Adrenal gland (tissue), 9 donors: ENCODE measurements at regions not wholly inside any gene's neighbourhood (a gene's known extent, or its start where the extent isn't known, plus 50 kb on each side); places are given as distances from the start of the nearest gene placed in this dataset.

Source experiments
- DNase-seq, 7 donors: peaks; one replicate each; pipeline ENCODE4 v3.0.0-alpha.2; 2019 to 2020
- H3K27ac ChIP-seq, 5 donors: fragments of 200-600 bp; sonication (generic) in 4 of 5; 1 replicate in 3 of 5; 2 replicates in 2 of 5; pipeline versions ENCODE4 v1.5.1 to v1.8.0; 2016 to 2020; ENCODE audit warnings: mild to moderate bottlenecking in 1 of 5
- H3K27me3 ChIP-seq: fragments of 200-600 bp; 2 replicates; pipeline ENCODE4 v1.8.0; 2021
- H3K36me3 ChIP-seq, 2 donors: fragments of 200-600 bp; replicated peaks in 1 of 2; 1 replicate in 1 of 2; 2 replicates in 1 of 2; pipeline versions ENCODE4 v1.5.1 to v1.8.0; 2018 to 2022
- H3K4me1 ChIP-seq, 2 donors: fragments of 200-600 bp; replicated peaks in 1 of 2; 1 replicate in 1 of 2; 2 replicates in 1 of 2; pipeline versions ENCODE4 v1.5.1 to v1.8.0; 2018 to 2021
- H3K4me3 ChIP-seq, 4 donors: fragments of 200-600 bp; sonication (generic) in 3 of 4; one replicate each; pipeline ENCODE4 v1.5.1; 2016 to 2018
- H3K9me3 ChIP-seq, 3 donors: fragments of 200-600 bp; sonication (generic) in 1 of 3; replicated peaks in 1 of 3; 1 replicate in 2 of 3; 2 replicates in 1 of 3; pipeline versions ENCODE4 v1.5.1 to v1.8.0; 2016 to 2021
- POLR2A ChIP-seq, 2 donors: fragments of 450-650 bp; IDR thresholded peaks; one replicate each; pipeline ENCODE4 v1.6.1; 2017; ENCODE audit warnings: antibody characterized with exemption in 2 of 2, mild to moderate bottlenecking in 2 of 2, moderate library complexity in 1 of 2
- WGBS, 4 donors: extraction: QIAGEN DNeasy Blood & Tissue Kit in 2 of 4; methylation state at CpG; one replicate each; pipeline versions ENCODE4 v1.1.5 to v1.1.7; 2013 to 2017; 5-methylcytosine and 5-hydroxymethylcytosine counted together
- intact Hi-C, 2 donors: fragments of 100-400 bp; cut with DNase I; formaldehyde crosslinking; loops; one replicate each; pipeline versions ENCODE4 v1.14.1 to v1.15.0; 2022 to 2023
- TF ChIP-seq, protein P1 (sequence below), 6 experiments: fragments of 450-650 bp in 4 of 6; fragments of 200-600 bp in 2 of 6; sonication (generic) in 1 of 6; IDR thresholded peaks; 1 replicate in 5 of 6; 2 replicates in 1 of 6; pipeline versions ENCODE4 v1.5.1 to v1.8.0; 2016 to 2021; ENCODE audit warnings: antibody characterized with exemption in 6 of 6, mild to moderate bottlenecking in 2 of 6, moderate library complexity in 1 of 6
- donor health status: healthy with polysubstance abuse.
- donor health status: Bipolar disorder and iron deficiency.
- donor health status: DM: yes; HTN: yes; CAD: no.
- donor health status: DM: no; HTN: no; CAD: no.
- donor health status: DM: no; HTN: no; CAD: no.

- Histone ChIP-seq H3K27ac (no peak overlapping the region), H3K27me3 (no peaks in the 10 kb centered on the region), H3K9me3 (no peaks in the 10 kb centered on the region), H3K36me3 (no peaks in the 10 kb centered on the region), H3K4me1 (peaks cover 0 to 4% of the 10 kb centered on the region in 2 donors), H3K4me3 (no peak overlapping the region)
- TF ChIP-seq POLR2A (IDR thresholded peaks at IDR 0.05): no peak
- TF ChIP-seq, protein P1, sequence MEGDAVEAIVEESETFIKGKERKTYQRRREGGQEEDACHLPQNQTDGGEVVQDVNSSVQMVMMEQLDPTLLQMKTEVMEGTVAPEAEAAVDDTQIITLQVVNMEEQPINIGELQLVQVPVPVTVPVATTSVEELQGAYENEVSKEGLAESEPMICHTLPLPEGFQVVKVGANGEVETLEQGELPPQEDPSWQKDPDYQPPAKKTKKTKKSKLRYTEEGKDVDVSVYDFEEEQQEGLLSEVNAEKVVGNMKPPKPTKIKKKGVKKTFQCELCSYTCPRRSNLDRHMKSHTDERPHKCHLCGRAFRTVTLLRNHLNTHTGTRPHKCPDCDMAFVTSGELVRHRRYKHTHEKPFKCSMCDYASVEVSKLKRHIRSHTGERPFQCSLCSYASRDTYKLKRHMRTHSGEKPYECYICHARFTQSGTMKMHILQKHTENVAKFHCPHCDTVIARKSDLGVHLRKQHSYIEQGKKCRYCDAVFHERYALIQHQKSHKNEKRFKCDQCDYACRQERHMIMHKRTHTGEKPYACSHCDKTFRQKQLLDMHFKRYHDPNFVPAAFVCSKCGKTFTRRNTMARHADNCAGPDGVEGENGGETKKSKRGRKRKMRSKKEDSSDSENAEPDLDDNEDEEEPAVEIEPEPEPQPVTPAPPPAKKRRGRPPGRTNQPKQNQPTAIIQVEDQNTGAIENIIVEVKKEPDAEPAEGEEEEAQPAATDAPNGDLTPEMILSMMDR (IDR thresholded peaks at IDR 0.05): no peak
- no peak for DNase-seq
- intact Hi-C loops: no loop called here
- 59 to 82% (median 65%) methylated on average over 5 to 11 of the region's 11 CpGs for WGBS, 4 donors
These were observed 154.2 kb upstream of the PRKCQ start for GRCh38 chr10:6734286-6734685.

DNA sequence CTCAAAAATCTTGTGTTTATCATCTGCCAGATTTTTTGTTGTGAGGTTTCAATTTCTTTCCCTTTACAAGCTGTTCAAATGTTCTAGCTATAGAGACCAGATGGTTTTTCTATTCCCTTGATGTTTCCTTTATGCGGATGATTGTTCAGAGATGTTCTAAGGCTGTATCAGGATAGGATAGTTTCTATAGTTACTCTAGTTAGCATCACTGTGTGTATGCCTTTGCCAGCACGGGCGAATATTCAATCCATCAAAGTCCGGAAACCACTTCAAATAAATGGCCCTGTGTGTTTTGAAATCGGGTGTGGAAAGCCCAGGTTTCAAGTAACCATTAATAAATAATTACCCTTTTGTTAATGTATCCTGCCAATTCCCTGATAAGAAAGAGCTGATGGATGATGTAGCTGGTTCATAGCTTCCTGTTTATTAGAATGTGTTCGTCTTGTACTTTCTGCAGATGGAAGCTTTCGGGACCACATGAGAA, 149.8 kb upstream of the PRKCQ start:
- H3K9me3 ChIP-seq: no peaks in the 10 kb centered on the region
- no peak overlapping the region for H3K27ac ChIP-seq
- H3K4me3 ChIP-seq: no peak overlapping the region
- no peak for TF ChIP-seq POLR2A (IDR thresholded peaks at IDR 0.05)
- TF ChIP-seq, protein P1 (IDR thresholded peaks at IDR 0.05): no peak
- DNase-seq: no peak
- H3K4me1 ChIP-seq: no peaks in the 10 kb centered on the region
- WGBS, 4 donors: 20 to 35% (median 32%) methylated on average over 7 of the region's 7 CpGs
- intact Hi-C loops: no loop called here
- no peaks in the 10 kb centered on the region for H3K27me3 ChIP-seq
- no peaks in the 10 kb centered on the region for H3K36me3 ChIP-seq

DNA sequence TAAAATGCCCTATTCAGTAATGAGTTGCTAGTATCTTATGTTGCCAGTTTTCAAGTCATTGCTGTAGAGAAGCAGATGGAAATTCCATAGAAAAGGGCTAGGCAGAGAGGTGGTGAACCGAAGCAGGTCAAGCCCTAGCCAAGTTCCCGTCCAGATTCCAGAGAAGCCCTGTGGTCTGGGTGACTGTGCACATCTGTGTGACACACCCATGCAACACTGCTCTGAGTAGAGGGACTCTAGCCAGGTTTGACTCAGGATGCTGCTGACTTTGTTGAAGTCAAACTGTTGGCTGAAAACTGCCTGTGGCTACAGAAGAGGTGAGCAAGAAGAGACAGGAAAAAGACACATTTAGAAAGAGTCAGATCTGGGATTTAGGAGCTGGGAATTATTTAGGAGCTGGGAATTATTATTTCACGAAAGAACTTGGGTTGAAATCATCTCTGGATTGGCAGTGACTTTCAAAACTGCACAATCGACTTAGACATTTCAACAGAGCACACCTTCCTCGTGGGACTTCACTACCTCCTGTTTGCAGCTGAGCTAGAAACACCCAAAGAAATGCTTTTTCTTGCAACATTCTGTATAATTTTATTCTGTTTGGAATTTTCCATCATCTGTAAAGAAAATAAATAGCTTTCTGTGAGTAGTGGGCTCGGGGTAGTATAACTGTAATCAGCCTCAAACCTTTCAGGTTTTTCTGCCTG, 149.1 kb upstream of the PRKCQ start:
- intact Hi-C loops: no loop called here

DNA sequence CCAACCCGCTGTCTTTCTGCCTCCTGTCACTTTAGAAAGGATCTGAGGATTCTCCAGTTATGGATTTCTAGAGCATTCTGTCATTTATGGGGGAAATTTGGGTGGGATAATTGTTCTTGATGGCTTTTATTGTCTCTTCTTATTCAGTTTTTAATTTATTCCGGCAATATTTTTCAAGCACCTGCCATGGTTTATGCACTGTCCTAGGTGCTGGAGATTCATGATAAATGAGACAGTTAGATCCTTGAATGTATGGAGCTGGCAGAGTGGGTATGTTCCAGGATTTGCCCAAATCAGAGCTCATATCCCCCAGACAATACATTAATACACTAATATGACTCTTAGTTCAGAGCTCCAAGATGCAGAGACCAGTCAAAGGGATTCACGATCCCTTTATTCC, 146.8 kb upstream of the PRKCQ start:
- H3K9me3 ChIP-seq: no peaks in the 10 kb centered on the region
- intact Hi-C loops: no loop called here
- no peak overlapping the region for H3K4me3 ChIP-seq
- no peaks in the 10 kb centered on the region for H3K36me3 ChIP-seq
- TF ChIP-seq POLR2A (IDR thresholded peaks at IDR 0.05): no peak
- TF ChIP-seq, protein P1 (IDR thresholded peaks at IDR 0.05): no peak
- H3K27me3 ChIP-seq: no peaks in the 10 kb centered on the region
- WGBS, 4 donors: 59 to 95% (median 88%) methylated on average over 3 of the region's 3 CpGs
- no peaks in the 10 kb centered on the region for H3K4me1 ChIP-seq
- no peak overlapping the region for H3K27ac ChIP-seq
- DNase-seq: no peak

More for the DNA sequence above, 149.1 kb upstream of the PRKCQ start:
- no peaks in the 10 kb centered on the region for H3K27me3 ChIP-seq
- TF ChIP-seq, protein P1 (IDR thresholded peaks at IDR 0.05): no peak
- H3K9me3 ChIP-seq: no peaks in the 10 kb centered on the region
- no peak overlapping the region for H3K4me3 ChIP-seq
- no peak overlapping the region for H3K27ac ChIP-seq
- DNase-seq: no peak
- H3K36me3 ChIP-seq: no peaks in the 10 kb centered on the region
- no peaks in the 10 kb centered on the region for H3K4me1 ChIP-seq
- 50 to 69% (median 61%) methylated on average over 6 of the region's 6 CpGs for WGBS, 4 donors
